Right lobe of liver (tissue), 6 donors: ENCODE measurements at regions not wholly inside any gene's neighbourhood (a gene's known extent, or its start where the extent isn't known, plus 50 kb on each side); places are given as distances from the start of the nearest gene placed in this dataset.

Experiments
- ATAC-seq, 4 donors: fragments of 200-7000 bp; cut with Tn5 transposase; one replicate each; pipeline ENCODE4 v1.9.1; 2020; ENCODE audit warnings: mild to moderate bottlenecking in 4 of 4, moderate library complexity in 4 of 4
- DNase-seq, 3 donors: peaks; one replicate each; pipeline ENCODE4 v3.0.0-alpha.2; 2020
- H3K27ac ChIP-seq, 3 donors: fragments of 200-600 bp; one replicate each; pipeline ENCODE4 v1.8.0; 2022
- H3K27me3 ChIP-seq, 2 donors: fragments of 200-600 bp; one replicate each; pipeline ENCODE4 v1.8.0; 2022
- H3K36me3 ChIP-seq, 4 donors: fragments of 200-600 bp; sonication (generic) in 1 of 4; one replicate each; pipeline versions ENCODE4 v1.5.1 to v1.8.0; 2017 to 2022; ENCODE audit warnings: control low read depth in 1 of 4
- H3K4me1 ChIP-seq, 4 donors: fragments of 200-600 bp; sonication (generic) in 1 of 4; one replicate each; pipeline versions ENCODE4 v1.5.1 to v1.8.0; 2017 to 2022; ENCODE audit warnings: control low read depth in 1 of 4
- H3K4me3 ChIP-seq, 3 donors: fragments of 200-600 bp; one replicate each; pipeline ENCODE4 v1.8.0; 2022
- H3K9me3 ChIP-seq, 4 donors: fragments of 200-600 bp; sonication (generic) in 1 of 4; one replicate each; pipeline versions ENCODE4 v1.5.1 to v1.8.0; 2017 to 2022; ENCODE audit warnings: control low read depth in 1 of 4
- POLR2A ChIP-seq: fragments of 450-650 bp; IDR thresholded peaks from one replicate; pipeline ENCODE4 v1.6.1; 2017; ENCODE audit warnings: antibody characterized with exemption, mild to moderate bottlenecking
- WGBS: methylation state at CpG from one replicate; pipeline ENCODE4 v1.1.6; 2018; ENCODE audit warnings: low coverage, low lambda C conversion rate; ENCODE audit not compliant: insufficient coverage; ENCODE audit errors: missing lambda C conversion rate; 5-methylcytosine and 5-hydroxymethylcytosine counted together
- intact Hi-C, 2 donors: fragments of 100-400 bp; cut with DNase I; formaldehyde crosslinking; loops; one replicate each; pipeline versions ENCODE4 v1.11.2 to v1.14.1; 2022
- TF ChIP-seq, protein P1 (sequence below), 4 donors: fragments of 200-600 bp in 3 of 4; fragments of 450-650 bp in 1 of 4; IDR thresholded peaks; one replicate each; pipeline versions ENCODE4 v1.5.1 to v1.8.0; 2016 to 2022; ENCODE audit warnings: antibody characterized with exemption in 4 of 4, mild to moderate bottlenecking in 2 of 4
- donor health status: DM: no; HTN: yes; CAD: no.
- donor health status: DM: no; HTN: no; CAD: no.
- donor health status: DM: no; HTN: no; CAD: no.
- donor health status: DM: no; HTN: yes; CAD: no.
- donor health status: DM: no; HTN: yes; CAD: no.

DNA sequence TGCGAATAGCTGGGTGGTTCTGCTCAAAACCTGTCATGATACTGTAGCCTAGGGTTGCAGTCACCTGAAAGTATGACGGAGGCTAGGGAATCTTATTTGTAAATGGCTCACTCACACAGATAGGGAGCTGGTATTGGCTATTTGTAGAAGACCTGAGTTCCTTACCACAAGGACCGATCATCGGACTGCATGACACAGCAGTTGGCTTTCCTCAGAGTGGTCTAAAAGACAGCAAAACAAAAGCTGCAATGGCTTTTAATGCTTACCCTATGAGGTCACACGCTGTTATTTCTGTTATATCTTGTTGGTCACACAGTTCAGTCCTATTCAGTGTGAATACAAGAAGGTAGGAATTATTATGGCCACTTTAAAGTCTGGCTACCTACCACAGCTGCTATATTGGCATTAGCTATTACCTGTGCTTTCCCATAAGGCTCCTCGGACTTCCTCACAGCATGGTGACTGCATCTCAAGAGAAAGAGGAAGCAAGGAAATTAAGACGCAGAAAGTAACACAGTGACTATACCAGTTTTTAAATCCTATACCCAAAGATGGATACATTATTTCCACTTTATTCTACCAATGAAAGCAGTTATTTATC lies 68.4 kb upstream of the LRRC7 start:
- WGBS, result 65% methylated on average over 7 of the region's 7 CpGs
- H3K36me3 ChIP-seq, result no peaks in the 10 kb centered on the region
- H3K27ac ChIP-seq, result no peak overlapping the region
- no peak for TF ChIP-seq POLR2A
- TF ChIP-seq, protein P1, sequence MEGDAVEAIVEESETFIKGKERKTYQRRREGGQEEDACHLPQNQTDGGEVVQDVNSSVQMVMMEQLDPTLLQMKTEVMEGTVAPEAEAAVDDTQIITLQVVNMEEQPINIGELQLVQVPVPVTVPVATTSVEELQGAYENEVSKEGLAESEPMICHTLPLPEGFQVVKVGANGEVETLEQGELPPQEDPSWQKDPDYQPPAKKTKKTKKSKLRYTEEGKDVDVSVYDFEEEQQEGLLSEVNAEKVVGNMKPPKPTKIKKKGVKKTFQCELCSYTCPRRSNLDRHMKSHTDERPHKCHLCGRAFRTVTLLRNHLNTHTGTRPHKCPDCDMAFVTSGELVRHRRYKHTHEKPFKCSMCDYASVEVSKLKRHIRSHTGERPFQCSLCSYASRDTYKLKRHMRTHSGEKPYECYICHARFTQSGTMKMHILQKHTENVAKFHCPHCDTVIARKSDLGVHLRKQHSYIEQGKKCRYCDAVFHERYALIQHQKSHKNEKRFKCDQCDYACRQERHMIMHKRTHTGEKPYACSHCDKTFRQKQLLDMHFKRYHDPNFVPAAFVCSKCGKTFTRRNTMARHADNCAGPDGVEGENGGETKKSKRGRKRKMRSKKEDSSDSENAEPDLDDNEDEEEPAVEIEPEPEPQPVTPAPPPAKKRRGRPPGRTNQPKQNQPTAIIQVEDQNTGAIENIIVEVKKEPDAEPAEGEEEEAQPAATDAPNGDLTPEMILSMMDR (IDR thresholded peaks at IDR 0.05), result no peak
- H3K4me3 ChIP-seq, result no peak overlapping the region
- intact Hi-C loops, result no loop called here
- DNase-seq (no peak), ATAC-seq (no peak)
- H3K4me1 ChIP-seq, result no peaks in the 10 kb centered on the region
- H3K27me3 ChIP-seq, result no peaks in the 10 kb centered on the region
- H3K9me3 ChIP-seq, result no peaks in the 10 kb centered on the region

DNA sequence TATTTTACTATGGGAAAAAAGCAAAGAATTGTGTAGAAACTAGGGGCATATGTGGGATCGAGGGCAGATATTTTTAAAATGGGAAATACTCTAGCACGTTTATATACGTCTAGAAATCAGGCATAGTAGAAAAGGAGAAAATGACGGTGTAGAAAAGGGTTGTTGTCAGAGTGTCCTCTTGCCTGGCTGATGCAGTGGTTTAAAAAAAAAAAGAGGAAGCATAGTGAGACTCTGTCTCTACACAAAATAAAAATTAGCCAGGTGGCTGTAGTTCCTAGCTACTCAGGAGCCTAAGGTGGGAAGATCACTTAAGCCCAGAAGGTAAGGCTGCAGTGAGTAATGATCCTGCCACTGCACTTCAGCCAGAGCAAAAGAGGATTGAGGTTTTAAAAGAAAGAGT lies 64.7 kb upstream of the LRRC7 start:
- Histone ChIP-seq H3K27me3 (no peaks in the 10 kb centered on the region), H3K27ac (no peak overlapping the region), H3K9me3 (no peaks in the 10 kb centered on the region), H3K4me1 (no peaks in the 10 kb centered on the region), H3K4me3 (no peak overlapping the region), H3K36me3 (no peaks in the 10 kb centered on the region)
- ATAC-seq (no peak), DNase-seq (no peak)
- WGBS, result 28% methylated on average over 4 of the region's 4 CpGs
- intact Hi-C loops, result no loop called here
- TF ChIP-seq, protein P1 (IDR thresholded peaks at IDR 0.05), result no peak
- TF ChIP-seq POLR2A, result no peak

DNA sequence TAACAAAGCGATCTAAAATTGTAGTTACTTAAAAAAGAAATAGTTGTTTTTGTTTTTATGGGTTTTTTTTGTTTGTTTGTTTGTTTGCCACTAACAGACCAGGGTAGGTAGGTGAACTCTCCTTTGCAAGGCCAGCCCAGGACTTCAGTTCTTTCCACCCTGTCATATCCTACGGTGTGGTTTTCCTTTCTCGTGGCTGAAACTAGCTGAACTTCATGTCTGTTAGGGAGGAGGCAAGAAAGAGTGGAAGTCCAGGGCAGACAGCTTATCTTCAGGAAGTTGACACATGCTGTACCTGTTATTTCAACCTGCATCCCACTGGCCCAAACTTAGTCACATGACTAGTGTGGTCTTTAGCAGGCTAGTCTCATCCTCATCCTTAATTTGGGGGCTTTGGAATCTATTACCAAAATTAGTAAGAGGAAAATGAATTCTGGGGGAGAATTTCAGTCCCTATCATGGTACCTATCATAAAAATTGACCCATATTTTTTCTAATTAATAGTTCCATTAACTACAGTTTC lies 62.9 kb upstream of the LRRC7 start:
- intact Hi-C loops, result no loop called here
- no peaks in the 10 kb centered on the region for H3K4me1 ChIP-seq
- DNase-seq (no peak), ATAC-seq (no peak)
- H3K27ac ChIP-seq, result no peak overlapping the region
- no peaks in the 10 kb centered on the region for H3K27me3 ChIP-seq
- WGBS, result 26% methylated on average over 3 of the region's 3 CpGs
- H3K36me3 ChIP-seq, result no peaks in the 10 kb centered on the region
- no peak for TF ChIP-seq POLR2A
- TF ChIP-seq, protein P1 (IDR thresholded peaks at IDR 0.05), result no peak
- H3K9me3 ChIP-seq, result no peaks in the 10 kb centered on the region
- no peak overlapping the region for H3K4me3 ChIP-seq

DNA sequence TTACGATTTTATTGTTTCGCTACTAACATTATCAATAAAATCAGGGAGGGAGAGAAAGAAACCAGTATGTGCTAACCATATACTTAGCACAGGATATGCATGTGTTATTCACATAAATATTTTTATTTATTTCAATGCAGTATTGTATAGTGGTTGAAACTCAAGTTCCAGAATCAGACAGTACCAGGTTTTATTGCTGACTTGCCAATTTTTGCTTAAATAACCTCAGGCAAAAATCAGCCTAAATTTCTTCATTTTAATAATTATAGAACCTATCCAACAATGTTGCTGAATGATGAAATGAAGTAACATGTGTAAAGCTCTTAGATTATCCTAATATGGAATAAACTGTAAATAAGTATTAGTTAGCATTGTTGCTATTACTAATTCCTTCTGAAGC lies 61.4 kb upstream of the LRRC7 start:
- H3K27me3 ChIP-seq, result no peaks in the 10 kb centered on the region
- DNase-seq (no peak), ATAC-seq (no peak)
- TF ChIP-seq, protein P1 (IDR thresholded peaks at IDR 0.05), result no peak
- TF ChIP-seq POLR2A, result no peak
- no peaks in the 10 kb centered on the region for H3K4me1 ChIP-seq
- H3K4me3 ChIP-seq, result no peak overlapping the region
- intact Hi-C loops, result no loop called here
- H3K27ac ChIP-seq, result no peak overlapping the region
- no peaks in the 10 kb centered on the region for H3K36me3 ChIP-seq
- H3K9me3 ChIP-seq, result no peaks in the 10 kb centered on the region
- WGBS, result 91% methylated on average over 2 of the region's 2 CpGs
